ENCODE measurements at regions not wholly inside any gene's neighbourhood (a gene's known extent, or its start where the extent isn't known, plus 50 kb on each side); places are given as distances from the start of the nearest gene placed in this dataset.

- no peak for TF ChIP-seq PPARA (CRISPR knock-in tag; IDR thresholded peaks at IDR 0.05; ENCODE audit: borderline replicate concordance)
- no peak for TF ChIP-seq OSR1 (CRISPR knock-in tag; IDR thresholded peaks at IDR 0.05)
- no peak for TF ChIP-seq ISL1 (CRISPR knock-in tag; IDR thresholded peaks at IDR 0.05)
- TF ChIP-seq ZC3H10 (CRISPR knock-in tag; IDR thresholded peaks at IDR 0.05): no peak
- no peak for TF ChIP-seq CSDC2 (CRISPR knock-in tag; IDR thresholded peaks at IDR 0.05)
- TF ChIP-seq CREB5 (CRISPR knock-in tag; IDR thresholded peaks at IDR 0.05; ENCODE audit: low read depth): no peak
- no peak for TF ChIP-seq ARNTL (CRISPR knock-in tag; IDR thresholded peaks at IDR 0.05; ENCODE audit: borderline replicate concordance, low read depth)
- TF ChIP-seq ZFP30 (CRISPR knock-in tag; IDR thresholded peaks at IDR 0.05): no peak
- ATAC-seq: no peak
Measured at GRCh38 chr14:80127466-80127865, 83.8 kb downstream of the DIO2 start.

- no peak for TF ChIP-seq CREB5 (CRISPR knock-in tag; IDR thresholded peaks at IDR 0.05; ENCODE audit: low read depth)
- TF ChIP-seq ZC3H10 (CRISPR knock-in tag; IDR thresholded peaks at IDR 0.05): no peak
- no peak for TF ChIP-seq TCF4 (CRISPR knock-in tag; IDR thresholded peaks at IDR 0.05; ENCODE audit: borderline replicate concordance)
- no peak for TF ChIP-seq POU6F1 (CRISPR knock-in tag; IDR thresholded peaks at IDR 0.05; ENCODE audit: borderline replicate concordance, low read depth)
- no peak for TF ChIP-seq ESRRG (CRISPR knock-in tag; IDR thresholded peaks at IDR 0.05)
- TF ChIP-seq GLIS3 (CRISPR knock-in tag; IDR thresholded peaks at IDR 0.05): no peak
- TF ChIP-seq ZNF70 (CRISPR knock-in tag; IDR thresholded peaks at IDR 0.05): no peak
- no peak for TF ChIP-seq ARNTL (CRISPR knock-in tag; IDR thresholded peaks at IDR 0.05; ENCODE audit: borderline replicate concordance, low read depth)
- no peak for ATAC-seq
Measured at GRCh38 chr14:80124794-80125193, 86.5 kb downstream of the DIO2 start.

GRCh38 chr14:80117876-80118275 is 93.4 kb downstream of the DIO2 start:
- no peak for ATAC-seq
- TF ChIP-seq ZNF8 (CRISPR knock-in tag; IDR thresholded peaks at IDR 0.05) (no peak), PPARA (CRISPR knock-in tag; IDR thresholded peaks at IDR 0.05; ENCODE audit: borderline replicate concordance) (no peak), OSR1 (CRISPR knock-in tag; IDR thresholded peaks at IDR 0.05) (no peak), TOX (CRISPR knock-in tag; IDR thresholded peaks at IDR 0.05; ENCODE audit: borderline replicate concordance) (no peak), ESRRG (CRISPR knock-in tag; IDR thresholded peaks at IDR 0.05) (no peak), GLIS3 (CRISPR knock-in tag; IDR thresholded peaks at IDR 0.05) (no peak), ISL1 (CRISPR knock-in tag; IDR thresholded peaks at IDR 0.05) (no peak)

- TF ChIP-seq TOX (CRISPR knock-in tag; IDR thresholded peaks at IDR 0.05; ENCODE audit: borderline replicate concordance) (no peak), CREB5 (CRISPR knock-in tag; IDR thresholded peaks at IDR 0.05; ENCODE audit: low read depth) (no peak), ISL1 (CRISPR knock-in tag; IDR thresholded peaks at IDR 0.05) (no peak), ZNF70 (CRISPR knock-in tag; IDR thresholded peaks at IDR 0.05) (no peak)
- no peak for ATAC-seq
Measured at GRCh38 chr14:80116157-80116556, 95.1 kb downstream of the DIO2 start.

GRCh38 chr14:80110721-80111120 is 100.6 kb downstream of the DIO2 start:
- ATAC-seq: no peak
- TF ChIP-seq CSDC2 (CRISPR knock-in tag; IDR thresholded peaks at IDR 0.05) (no peak), GLIS3 (CRISPR knock-in tag; IDR thresholded peaks at IDR 0.05) (no peak), ESRRG (CRISPR knock-in tag; IDR thresholded peaks at IDR 0.05) (no peak), ZNF8 (CRISPR knock-in tag; IDR thresholded peaks at IDR 0.05) (no peak), CSRNP3 (CRISPR knock-in tag; IDR thresholded peaks at IDR 0.05) (no peak), POU6F1 (CRISPR knock-in tag; IDR thresholded peaks at IDR 0.05; ENCODE audit: borderline replicate concordance, low read depth) (no peak), ZC3H10 (CRISPR knock-in tag; IDR thresholded peaks at IDR 0.05) (no peak), PATZ1 (CRISPR knock-in tag; IDR thresholded peaks at IDR 0.05; ENCODE audit: borderline replicate concordance) (no peak), PPARA (CRISPR knock-in tag; IDR thresholded peaks at IDR 0.05; ENCODE audit: borderline replicate concordance) (no peak), TSHZ2 (CRISPR knock-in tag; IDR thresholded peaks at IDR 0.05) (no peak), ZNF565 (CRISPR knock-in tag; conservative IDR thresholded peaks at IDR 0.05; ENCODE audit: low read depth) (no peak)
